Activated CD8-positive, alpha-beta memory T cell treated with anti-CD3 and anti-CD28 coated beads, Interleukin-2, amount 50 U/mL, for 4 hours (primary cell): ENCODE measurements at regions not wholly inside any gene's neighbourhood (a gene's known extent, or its start where the extent isn't known, plus 50 kb on each side); places are given as distances from the start of the nearest gene placed in this dataset.

Experiments used
- DNase-seq: peaks from one replicate; pipeline ENCODE4 v3.0.0-alpha.2; 2020

GRCh38 chr10:24041834-24042233 is 167.1 kb upstream of the KIAA1217 start:
- DNase-seq, result no peak

GRCh38 chr10:24042884-24043283 is 166.1 kb upstream of the KIAA1217 start:
- no peak for DNase-seq

GRCh38 chr10:24046060-24046459 is 162.9 kb upstream of the KIAA1217 start:
- no peak for DNase-seq

GRCh38 chr10:24047176-24047575 is 161.8 kb upstream of the KIAA1217 start:
- no peak for DNase-seq

- DNase-seq, result no peak
Measured at GRCh38 chr10:24054421-24054820, 154.5 kb upstream of the KIAA1217 start.

- no peak for DNase-seq
Measured at GRCh38 chr10:24080207-24080606, 128.7 kb upstream of the KIAA1217 start.

- no peak for DNase-seq
Measured at GRCh38 chr10:24086296-24087086, 122.4 kb upstream of the KIAA1217 start.

GRCh38 chr10:24091256-24091655 is 117.7 kb upstream of the KIAA1217 start:
- no peak for DNase-seq

GRCh38 chr10:24096281-24096680 is 112.7 kb upstream of the KIAA1217 start:
- DNase-seq, result no peak

- DNase-seq, result no peak
Measured at GRCh38 chr10:24097751-24098207, 111.2 kb upstream of the KIAA1217 start.

GRCh38 chr10:24104895-24105294 is 104.0 kb upstream of the KIAA1217 start:
- no peak for DNase-seq

GRCh38 chr10:24113901-24114300 is 95.0 kb upstream of the KIAA1217 start:
- no peak for DNase-seq

- DNase-seq, result no peak
Measured at GRCh38 chr10:24114556-24114955, 94.4 kb upstream of the KIAA1217 start.

GRCh38 chr10:24115403-24115802 is 93.5 kb upstream of the KIAA1217 start:
- no peak for DNase-seq

- DNase-seq, result no peak
Measured at GRCh38 chr10:24118246-24118645, 90.7 kb upstream of the KIAA1217 start.

GRCh38 chr10:24119896-24120295 is 89.0 kb upstream of the KIAA1217 start:
- DNase-seq, result no peak

- no peak for DNase-seq
Measured at GRCh38 chr10:24120646-24121045, 88.3 kb upstream of the KIAA1217 start.

- no peak for DNase-seq
Measured at GRCh38 chr10:24127516-24127915, 81.4 kb upstream of the KIAA1217 start.

- no peak for DNase-seq
Measured at GRCh38 chr10:24128066-24128730, 80.7 kb upstream of the KIAA1217 start.

GRCh38 chr10:24132741-24133140 is 76.2 kb upstream of the KIAA1217 start:
- no peak for DNase-seq

- no peak for DNase-seq
Measured at GRCh38 chr10:24133835-24134234, 75.1 kb upstream of the KIAA1217 start.

- no peak for DNase-seq
Measured at GRCh38 chr10:24136070-24136469, 72.9 kb upstream of the KIAA1217 start.

GRCh38 chr10:24147321-24147720 is 61.6 kb upstream of the KIAA1217 start:
- no peak for DNase-seq

GRCh38 chr10:24149640-24150039 is 59.3 kb upstream of the KIAA1217 start:
- no peak for DNase-seq
